ENCODE measurements at regions not wholly inside any gene's neighbourhood (a gene's known extent, or its start where the extent isn't known, plus 50 kb on each side); places are given as distances from the start of the nearest gene placed in this dataset.
"Not testable (repeated sequence)": the region's sequence is repeated elsewhere in the genome, so short reads cannot be mapped to it uniquely, and the experiment has no call there.

GRCh38 chr7:156545979-156546378 is 94.6 kb upstream of the RNF32 start:
- DNase-seq: peak; percentile 34

- no peak for DNase-seq
Measured at GRCh38 chr7:156544919-156545715, 95.5 kb upstream of the RNF32 start.

- no peak for DNase-seq
Measured at GRCh38 chr7:156543699-156544598, 96.6 kb upstream of the RNF32 start.

GRCh38 chr7:156540619-156541165 is 99.9 kb upstream of the RNF32 start:
- DNase-seq: no peak

GRCh38 chr7:156539999-156540398 is 100.6 kb upstream of the RNF32 start:
- DNase-seq: no peak

DNA sequence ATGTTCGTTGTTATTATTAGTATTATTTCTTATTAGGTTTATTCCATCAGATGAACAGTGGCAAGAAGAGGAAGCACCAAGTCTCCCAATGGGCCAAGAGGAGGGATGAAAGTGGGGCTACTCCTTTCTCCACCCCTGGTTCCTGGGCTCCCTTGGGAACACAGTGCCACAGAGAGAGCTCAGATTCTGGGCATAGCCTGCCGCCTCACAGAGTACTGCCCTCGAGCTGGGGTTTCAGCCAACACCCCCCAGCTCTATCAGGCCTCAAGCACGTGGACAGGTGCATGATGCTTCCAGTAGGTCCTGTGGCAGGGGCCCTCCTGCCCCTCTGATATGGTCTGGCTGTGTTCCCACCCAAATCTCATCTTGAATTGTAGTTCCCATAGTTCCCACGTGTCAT is 103.6 kb upstream of the RNF32 start:
- no peak for DNase-seq

GRCh38 chr7:156534925-156535324 is 105.6 kb upstream of the RNF32 start:
- DNase-seq: no peak

DNA sequence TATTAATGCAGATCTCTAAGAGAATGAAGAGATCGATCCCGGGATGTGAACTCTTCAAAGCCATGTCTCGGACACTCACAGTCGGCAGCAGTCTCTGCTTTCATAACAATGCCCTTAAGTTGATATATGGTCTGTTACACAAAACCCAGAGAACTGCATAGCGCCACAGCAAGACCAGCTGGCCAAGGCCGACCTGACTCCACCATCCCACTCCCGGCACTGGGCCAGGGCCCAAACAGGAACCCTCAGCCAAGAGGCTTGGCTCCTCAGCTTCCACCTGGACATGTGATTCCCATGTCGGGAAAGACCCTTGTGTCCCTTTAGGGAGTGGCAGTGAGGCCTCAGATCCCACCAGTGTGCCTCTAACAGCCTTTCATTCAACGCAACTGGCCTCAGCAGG is 106.6 kb upstream of the RNF32 start:
- no peak for DNase-seq

DNA sequence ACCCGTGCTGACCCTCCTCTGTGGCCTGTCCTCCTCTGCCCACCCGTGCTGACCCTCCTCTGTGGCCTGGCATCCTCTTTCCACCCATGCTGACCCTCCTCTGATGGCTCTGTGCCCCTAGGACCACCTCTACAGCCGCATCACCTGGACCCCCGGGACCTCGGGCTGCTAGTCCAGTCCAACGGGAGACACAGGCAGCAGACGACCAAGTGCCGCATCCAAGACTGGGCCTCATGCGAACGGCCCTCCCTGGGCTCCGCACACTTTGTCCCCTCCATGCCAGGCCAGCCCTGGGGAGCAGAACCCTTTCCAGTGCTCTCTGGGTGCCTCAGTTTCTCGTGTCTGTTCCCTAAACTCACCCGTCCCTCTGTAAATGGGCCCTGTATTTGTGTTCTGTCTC is 107.2 kb upstream of the RNF32 start:
- DNase-seq: no peak

- no peak for DNase-seq
Measured at GRCh38 chr7:156532016-156532602, 108.5 kb upstream of the RNF32 start.

DNA sequence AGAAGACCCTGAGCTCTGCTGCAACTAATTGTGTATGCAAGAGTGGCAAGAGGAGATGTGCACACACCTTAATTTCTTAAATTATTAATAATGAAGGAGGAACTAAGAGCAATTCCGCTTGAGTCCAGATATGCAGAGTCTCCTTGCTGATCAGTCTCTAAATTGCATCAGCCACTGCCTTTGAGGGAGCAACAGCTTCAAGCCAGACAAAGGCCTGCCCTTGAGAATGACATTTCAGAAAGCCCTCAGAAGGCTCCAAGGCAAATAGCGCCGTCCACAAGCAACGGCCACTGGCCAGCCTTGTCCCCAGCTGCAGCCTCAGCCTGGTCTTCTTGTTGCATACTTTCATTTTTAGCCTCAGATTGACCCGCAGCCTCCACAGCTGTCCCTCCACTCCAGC is 110.6 kb upstream of the RNF32 start:
- no peak for DNase-seq

GRCh38 chr7:156527458-156527890 is 113.1 kb upstream of the RNF32 start:
- no peak for DNase-seq

GRCh38 chr7:156524818-156525597 is 115.6 kb upstream of the RNF32 start:
- no peak for DNase-seq

- no peak for DNase-seq
Measured at GRCh38 chr7:156523447-156524048, 117.0 kb upstream of the RNF32 start.

- no peak for DNase-seq
Measured at GRCh38 chr7:156522801-156523200, 117.8 kb upstream of the RNF32 start.

DNA sequence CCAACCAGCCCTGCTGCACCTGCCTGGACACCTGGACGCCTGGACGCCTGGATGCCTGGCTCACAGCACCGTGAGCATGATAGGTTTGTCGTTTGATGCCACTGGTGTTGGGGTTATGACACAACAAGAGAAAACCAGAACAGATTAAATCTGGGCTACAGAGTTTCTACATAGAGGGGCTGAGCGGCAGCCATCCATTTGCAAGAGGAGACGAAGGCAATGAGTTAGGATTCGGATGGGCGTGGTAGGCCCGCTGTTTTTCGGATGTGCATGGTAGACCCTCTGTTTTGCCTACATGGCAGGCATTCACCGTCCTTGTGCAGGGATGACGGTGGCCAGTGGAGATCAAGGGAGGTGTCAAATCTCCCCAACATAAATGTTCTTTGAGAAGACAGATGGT is 121.5 kb upstream of the RNF32 start:
- DNase-seq: no peak

- no peak for DNase-seq
Measured at GRCh38 chr7:156518466-156518865, 122.1 kb upstream of the RNF32 start.

- not testable (repeated sequence) for DNase-seq
Measured at GRCh38 chr7:156517858-156518257, 122.7 kb upstream of the RNF32 start.

GRCh38 chr7:156516791-156517378 is 123.7 kb upstream of the RNF32 start:
- no peak for DNase-seq

DNA sequence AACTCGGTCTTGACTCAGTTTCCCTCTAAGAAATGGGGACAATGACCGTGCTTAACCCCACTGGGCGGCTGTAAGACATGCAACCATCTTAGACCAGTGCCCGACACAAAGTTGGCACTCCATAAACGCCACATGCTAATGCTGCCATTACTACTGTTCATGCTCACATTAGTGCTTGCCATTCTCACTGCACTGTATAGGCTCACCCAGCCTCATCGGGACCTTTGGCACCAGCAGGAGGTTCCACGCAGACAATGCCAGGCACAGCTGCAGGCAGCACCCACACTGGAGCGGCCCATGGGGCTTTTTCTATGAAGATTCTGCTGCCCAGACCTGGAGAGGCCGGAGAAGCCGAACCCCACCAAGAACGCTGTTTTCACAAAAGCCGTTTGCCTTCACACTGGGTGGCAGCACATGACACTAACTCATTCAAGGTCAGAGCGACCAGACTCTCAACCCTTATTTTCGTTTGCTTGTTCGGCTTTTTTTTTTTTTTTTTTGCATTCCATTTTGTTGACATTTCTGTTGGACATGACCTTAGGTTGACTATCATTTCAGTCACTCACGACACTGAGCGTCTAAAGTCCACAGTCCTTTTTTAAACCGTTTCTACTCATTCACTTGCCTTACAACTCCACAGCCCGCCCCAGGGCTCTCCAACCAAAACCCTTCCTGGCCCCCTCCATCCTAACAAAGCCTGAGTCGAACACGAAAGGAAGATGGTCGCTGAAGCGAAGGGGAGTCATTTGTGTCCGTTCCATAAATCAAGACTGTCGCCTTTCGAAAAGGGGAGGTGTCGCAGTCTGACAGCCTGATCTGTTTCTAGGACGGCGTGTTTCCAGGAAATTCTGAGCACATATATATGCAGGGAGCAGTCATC is 124.4 kb upstream of the RNF32 start:
- no peak for DNase-seq

GRCh38 chr7:156514851-156515250 is 125.7 kb upstream of the RNF32 start:
- no peak for DNase-seq
